Mesenchymal stem cell (in vitro differentiated cells and primary cell): ENCODE measurements at regions not wholly inside any gene's neighbourhood (a gene's known extent, or its start where the extent isn't known, plus 50 kb on each side); places are given as distances from the start of the nearest gene placed in this dataset.
"Not testable (repeated sequence)": the region's sequence is repeated elsewhere in the genome, so short reads cannot be mapped to it uniquely, and the experiment has no call there.

ENCODE experiments used
- DNase-seq: peaks from one replicate; pipeline ENCODE4 v3.0.0-alpha.2; 2013
- H2AFZ ChIP-seq: one replicate; pipeline ENCODE4 v1.6.1; 2013; ENCODE audit warnings: low read depth, mild to moderate bottlenecking, control low read depth, inconsistent platforms, low read length, moderate library complexity
- H2AK5ac ChIP-seq: 2 replicates; pipeline ENCODE4 v1.6.1; 2013; ENCODE audit warnings: low read length, moderate library complexity, mild to moderate bottlenecking, inconsistent platforms; ENCODE audit not compliant: severe bottlenecking
- H2BK120ac ChIP-seq: one replicate; pipeline ENCODE4 v1.6.1; 2013; ENCODE audit warnings: low read depth, mild to moderate bottlenecking, inconsistent platforms, low read length, moderate library complexity
- H2BK12ac ChIP-seq, 2 experiments: one replicate each; pipeline ENCODE4 v1.6.1; 2013; ENCODE audit warnings: inconsistent platforms in 2 of 2, low read length in 2 of 2, mild to moderate bottlenecking in 2 of 2, moderate library complexity in 2 of 2, control low read depth in 1 of 2
- H2BK15ac ChIP-seq: one replicate; pipeline ENCODE4 v1.6.1; 2013; ENCODE audit warnings: mild to moderate bottlenecking, low read depth, inconsistent platforms; ENCODE audit not compliant: poor library complexity, severe bottlenecking
- H2BK5ac ChIP-seq: 2 replicates; pipeline ENCODE4 v1.6.1; 2013; ENCODE audit warnings: low read depth, mild to moderate bottlenecking, low read length, control low read depth, inconsistent platforms; ENCODE audit not compliant: poor library complexity, severe bottlenecking
- H3K14ac ChIP-seq, 2 experiments: one replicate each; pipeline ENCODE4 v1.6.1; 2013; ENCODE audit warnings: inconsistent platforms in 2 of 2, low read length in 2 of 2, control low read depth in 1 of 2, mild to moderate bottlenecking in 1 of 2, moderate library complexity in 1 of 2
- H3K18ac ChIP-seq, 2 experiments: one replicate each; pipeline ENCODE4 v1.6.1; 2013; ENCODE audit warnings: inconsistent platforms in 2 of 2, low read length in 2 of 2, control low read depth in 1 of 2, low read depth in 1 of 2, mild to moderate bottlenecking in 1 of 2
- H3K23ac ChIP-seq, 2 experiments: one replicate each; pipeline ENCODE4 v1.6.1; 2013; ENCODE audit warnings: inconsistent platforms in 2 of 2, low read length in 2 of 2, mild to moderate bottlenecking in 2 of 2, moderate library complexity in 2 of 2, control low read depth in 1 of 2
- H3K27ac ChIP-seq: 2 replicates; pipeline ENCODE4 v1.5.1; 2013; ENCODE audit warnings: mild to moderate bottlenecking, moderate library complexity, low read length, control low read depth, inconsistent platforms; ENCODE audit not compliant: poor library complexity, severe bottlenecking
- H3K27me3 ChIP-seq, 2 experiments: 2 replicates each; pipeline versions ENCODE4 v1.6.1 to v1.7.0; 2013; ENCODE audit warnings: low read length in 2 of 2, mild to moderate bottlenecking in 2 of 2, moderate library complexity in 2 of 2, control low read depth in 1 of 2, inconsistent platforms in 1 of 2; ENCODE audit not compliant: control insufficient read depth in 1 of 2, insufficient read depth in 1 of 2
- H3K36me3 ChIP-seq, 2 experiments: 2 replicates each; pipeline versions ENCODE4 v1.6.1 to v1.7.0; 2013; ENCODE audit warnings: low read length in 2 of 2, control low read depth in 1 of 2, inconsistent platforms in 1 of 2, low read depth in 1 of 2, mild to moderate bottlenecking in 1 of 2; ENCODE audit not compliant: insufficient read depth in 2 of 2, control insufficient read depth in 1 of 2
- H3K4ac ChIP-seq, 2 experiments: one replicate each; pipeline ENCODE4 v1.6.1; 2013; ENCODE audit warnings: inconsistent platforms in 2 of 2, low read length in 2 of 2, mild to moderate bottlenecking in 2 of 2, moderate library complexity in 2 of 2, control low read depth in 1 of 2, low read depth in 1 of 2
- H3K4me1 ChIP-seq: 2 replicates; pipeline ENCODE4 v1.6.1; 2013; ENCODE audit warnings: low read depth, low read length, control low read depth; ENCODE audit not compliant: control insufficient read depth, insufficient read depth
- H3K4me2 ChIP-seq: 2 replicates; pipeline ENCODE4 v1.6.1; 2013; ENCODE audit warnings: low read length, mild to moderate bottlenecking, inconsistent platforms; ENCODE audit not compliant: poor library complexity, severe bottlenecking
- H3K4me3 ChIP-seq, 2 experiments: 2 replicates each; pipeline versions ENCODE4 v1.5.1 to v1.7.0; 2013; ENCODE audit warnings: low read length in 2 of 2, mild to moderate bottlenecking in 2 of 2, control low read depth in 1 of 2, low read depth in 1 of 2; ENCODE audit not compliant: insufficient read depth in 1 of 2
- H3K79me1 ChIP-seq: replicated peaks from 2 replicates; pipeline ENCODE4 v1.6.1; 2013; ENCODE audit warnings: mild to moderate bottlenecking, control low read depth, low read length, inconsistent platforms; ENCODE audit not compliant: poor library complexity, severe bottlenecking
- H3K9ac ChIP-seq: 2 replicates; pipeline ENCODE4 v1.7.0; 2013; ENCODE audit warnings: mild to moderate bottlenecking, low read length, moderate library complexity
- H3K9me3 ChIP-seq: 2 replicates; pipeline ENCODE4 v1.7.0; 2013; ENCODE audit warnings: mild to moderate bottlenecking, low read length; ENCODE audit not compliant: control insufficient read depth
- H4K8ac ChIP-seq: one replicate; pipeline ENCODE4 v1.6.1; 2013; ENCODE audit warnings: inconsistent platforms, mild to moderate bottlenecking, low read length, moderate library complexity
- H4K91ac ChIP-seq: one replicate; pipeline ENCODE4 v1.6.1; 2013; ENCODE audit warnings: mild to moderate bottlenecking, low read length, inconsistent platforms
- WGBS: methylation state at CpG from one replicate; pipeline ENCODE4 v1.1.7; 2013; ENCODE audit warnings: mixed read lengths; 5-methylcytosine and 5-hydroxymethylcytosine counted together

GRCh38 chr21:5162693-5163574 lies 5358.4 kb upstream of the TPTE start:
- not testable (repeated sequence) for H3K23ac ChIP-seq, H2BK120ac ChIP-seq, H2BK5ac ChIP-seq, H2BK12ac ChIP-seq, H2AK5ac ChIP-seq, H3K4me3 ChIP-seq, H3K27ac ChIP-seq, H2AFZ ChIP-seq, H3K4me2 ChIP-seq, DNase-seq, H3K18ac ChIP-seq, H3K4me1 ChIP-seq, H3K36me3 ChIP-seq, H2BK15ac ChIP-seq, H3K79me1 ChIP-seq, H3K9me3 ChIP-seq, H3K9ac ChIP-seq, H4K8ac ChIP-seq, H3K4ac ChIP-seq, H3K27me3 ChIP-seq, H3K14ac ChIP-seq, H4K91ac ChIP-seq
- WGBS, result no CpG with 5 or more reads among the region's 20 CpGs

GRCh38 chr21:5165829-5166228 lies 5355.6 kb upstream of the TPTE start:
- not testable (repeated sequence) for H3K23ac ChIP-seq, H3K18ac ChIP-seq, H3K4me3 ChIP-seq, H2BK12ac ChIP-seq, DNase-seq, H2AK5ac ChIP-seq, H3K4me1 ChIP-seq, H2AFZ ChIP-seq, H3K36me3 ChIP-seq, H4K8ac ChIP-seq, H3K4ac ChIP-seq, H3K4me2 ChIP-seq, H3K9me3 ChIP-seq, H3K27ac ChIP-seq, H3K9ac ChIP-seq, H2BK15ac ChIP-seq, H2BK120ac ChIP-seq, H3K27me3 ChIP-seq, H3K79me1 ChIP-seq, H3K14ac ChIP-seq, H4K91ac ChIP-seq, H2BK5ac ChIP-seq
- no CpG with 5 or more reads among the region's 7 CpGs for WGBS
